ENCODE measurements at regions not wholly inside any gene's neighbourhood (a gene's known extent, or its start where the extent isn't known, plus 50 kb on each side); places are given as distances from the start of the nearest gene placed in this dataset.
A peak's percentile ranks its signal among the peaks of the same experiment; 100 is the strongest.

DNA sequence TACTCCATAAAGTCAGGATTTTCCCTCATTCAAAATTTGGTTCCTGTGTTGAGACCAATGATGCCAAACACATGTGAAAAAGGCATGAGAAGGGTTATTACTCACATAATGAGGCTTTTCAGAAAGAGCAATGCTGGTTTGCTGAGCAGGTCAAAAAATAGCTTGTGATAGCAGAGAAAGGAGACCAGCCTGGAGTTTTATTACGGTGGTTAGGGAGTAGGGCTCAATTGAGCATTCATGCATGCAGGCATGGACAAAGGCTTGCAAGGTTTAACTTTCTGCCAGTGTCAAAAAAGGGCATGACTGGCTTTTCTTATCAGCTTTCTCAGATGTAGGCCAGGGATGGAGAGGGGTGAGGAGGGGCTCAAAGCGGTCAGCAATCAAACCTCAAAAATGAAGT lies 628.3 kb downstream of the DNAH5 start:
- DNase-seq (ENCODE audit: low read depth) = peak; percentile 4
- TF ChIP-seq, protein P1, sequence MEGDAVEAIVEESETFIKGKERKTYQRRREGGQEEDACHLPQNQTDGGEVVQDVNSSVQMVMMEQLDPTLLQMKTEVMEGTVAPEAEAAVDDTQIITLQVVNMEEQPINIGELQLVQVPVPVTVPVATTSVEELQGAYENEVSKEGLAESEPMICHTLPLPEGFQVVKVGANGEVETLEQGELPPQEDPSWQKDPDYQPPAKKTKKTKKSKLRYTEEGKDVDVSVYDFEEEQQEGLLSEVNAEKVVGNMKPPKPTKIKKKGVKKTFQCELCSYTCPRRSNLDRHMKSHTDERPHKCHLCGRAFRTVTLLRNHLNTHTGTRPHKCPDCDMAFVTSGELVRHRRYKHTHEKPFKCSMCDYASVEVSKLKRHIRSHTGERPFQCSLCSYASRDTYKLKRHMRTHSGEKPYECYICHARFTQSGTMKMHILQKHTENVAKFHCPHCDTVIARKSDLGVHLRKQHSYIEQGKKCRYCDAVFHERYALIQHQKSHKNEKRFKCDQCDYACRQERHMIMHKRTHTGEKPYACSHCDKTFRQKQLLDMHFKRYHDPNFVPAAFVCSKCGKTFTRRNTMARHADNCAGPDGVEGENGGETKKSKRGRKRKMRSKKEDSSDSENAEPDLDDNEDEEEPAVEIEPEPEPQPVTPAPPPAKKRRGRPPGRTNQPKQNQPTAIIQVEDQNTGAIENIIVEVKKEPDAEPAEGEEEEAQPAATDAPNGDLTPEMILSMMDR (conservative IDR thresholded peaks at IDR 0.05; ENCODE audit: low read depth, low read length) = no peak
- H3K4me3 ChIP-seq (ENCODE audit: low read depth, low read length) = no peak overlapping the region

DNA sequence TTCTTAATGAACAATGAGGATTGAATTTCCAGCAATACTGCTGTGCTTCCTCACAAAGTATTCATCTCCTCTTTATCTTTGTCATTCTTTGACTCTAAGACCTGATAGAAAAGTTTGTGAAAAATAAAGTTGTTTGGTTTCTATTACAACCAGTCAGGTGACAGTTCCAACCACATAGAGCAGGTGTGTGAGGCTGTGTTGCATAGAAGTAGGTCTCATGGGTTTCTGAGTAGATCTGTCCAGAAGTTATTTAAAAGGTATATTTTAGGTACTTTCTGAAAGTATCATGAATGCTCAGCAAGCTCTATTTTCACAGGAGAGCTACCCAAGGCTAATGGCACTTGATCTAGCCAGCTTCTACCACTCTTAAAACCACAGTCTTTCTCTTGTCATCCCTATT lies 637.0 kb downstream of the DNAH5 start:
- TF ChIP-seq, protein P1 (conservative IDR thresholded peaks at IDR 0.05; ENCODE audit: low read depth, low read length) = no peak

DNA sequence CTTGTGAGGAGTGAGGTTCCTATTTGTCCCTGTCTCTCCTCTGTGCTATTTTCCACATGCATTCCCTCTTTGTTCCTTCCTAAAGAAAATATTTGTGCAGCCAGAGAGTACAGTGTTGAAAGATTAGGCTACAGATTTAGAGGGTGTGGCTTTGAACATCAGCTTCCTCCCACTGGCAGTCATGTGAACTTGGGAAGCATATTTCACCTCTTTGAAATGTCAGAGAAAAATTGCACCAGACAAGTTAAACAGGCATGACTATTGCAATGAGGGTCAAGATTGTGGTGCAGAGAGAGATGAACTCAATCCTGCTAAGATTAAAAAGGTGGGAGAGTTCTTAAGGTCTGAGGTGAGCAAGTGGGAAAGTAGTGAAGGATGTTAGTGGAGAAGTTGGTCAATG lies 641.0 kb downstream of the DNAH5 start:
- TF ChIP-seq, protein P1 (conservative IDR thresholded peaks at IDR 0.05; ENCODE audit: low read depth, low read length) = no peak
- DNase-seq (ENCODE audit: low read depth) = peak; percentile 1
- H3K4me3 ChIP-seq (ENCODE audit: low read depth, low read length) = no peak overlapping the region

More for the DNA sequence above, 637.0 kb downstream of the DNAH5 start:
- DNase-seq (ENCODE audit: low read depth) = no peak
- H3K4me3 ChIP-seq (ENCODE audit: low read depth, low read length) = no peak overlapping the region

DNA sequence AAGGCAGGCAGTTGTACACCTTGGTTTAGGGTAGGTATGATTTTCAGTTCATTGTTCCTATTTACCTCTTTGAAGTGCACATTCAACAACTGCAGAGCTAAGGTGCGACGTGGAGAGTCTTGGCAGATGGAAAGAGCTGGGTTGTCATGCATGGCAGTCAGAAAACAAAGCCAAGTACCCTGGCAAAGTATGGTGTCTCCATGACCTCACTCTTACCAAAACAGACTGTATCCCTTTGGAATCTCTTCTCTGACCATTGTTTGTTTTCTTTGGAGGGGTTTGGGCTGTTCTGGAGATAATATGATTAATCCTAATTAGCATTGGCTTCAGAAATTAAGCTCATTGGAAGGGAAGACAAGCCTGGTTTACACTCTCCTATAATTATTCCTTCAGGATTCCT lies 665.7 kb downstream of the DNAH5 start:
- DNase-seq (ENCODE audit: low read depth) = no peak
- TF ChIP-seq, protein P1 (conservative IDR thresholded peaks at IDR 0.05; ENCODE audit: low read depth, low read length) = no peak
- H3K4me3 ChIP-seq (ENCODE audit: low read depth, low read length) = no peak overlapping the region

DNA sequence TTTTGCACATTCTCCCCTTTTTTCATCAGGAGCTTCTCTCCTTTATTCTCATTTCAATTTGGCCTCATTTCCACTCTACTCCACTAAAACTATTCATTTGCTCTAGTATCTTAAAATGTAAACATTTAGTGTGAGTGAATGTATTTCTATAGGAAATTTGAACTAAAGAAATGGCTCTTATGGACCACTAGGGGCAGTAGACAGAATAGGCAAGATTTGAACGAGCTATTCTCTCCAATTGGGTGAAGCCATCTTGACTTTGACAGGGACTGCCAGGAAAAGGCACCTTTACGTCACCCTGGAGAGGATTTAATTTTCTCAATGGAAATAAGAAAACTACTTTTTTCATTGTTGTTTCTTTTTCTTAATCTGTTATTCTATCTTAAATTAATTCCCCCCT lies 666.3 kb downstream of the DNAH5 start:
- H3K4me3 ChIP-seq (ENCODE audit: low read depth, low read length) = no peak overlapping the region
- no peak for DNase-seq (ENCODE audit: low read depth)
- TF ChIP-seq, protein P1 (conservative IDR thresholded peaks at IDR 0.05; ENCODE audit: low read depth, low read length) = peak; percentile 30

DNA sequence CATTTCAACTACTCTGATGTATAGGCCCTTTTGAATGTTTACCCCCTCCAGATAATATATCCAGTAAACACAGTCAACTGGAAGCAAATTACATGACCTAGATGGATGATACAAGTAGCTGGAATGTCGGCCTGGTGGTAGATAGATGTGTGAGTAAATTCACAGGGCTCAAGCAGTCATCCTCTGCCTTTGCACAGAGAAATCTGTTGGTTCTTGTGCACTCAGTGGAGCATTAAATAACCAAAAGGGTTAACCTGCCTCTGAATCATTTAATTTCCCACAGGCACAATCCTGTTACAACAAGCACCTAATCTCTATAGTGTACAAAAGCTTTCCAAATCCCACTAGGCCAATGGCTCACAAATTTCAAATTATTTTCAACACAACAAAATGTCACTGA lies 668.3 kb downstream of the DNAH5 start:
- TF ChIP-seq, protein P1 (conservative IDR thresholded peaks at IDR 0.05; ENCODE audit: low read depth, low read length) = no peak
- peak; percentile 1 for DNase-seq (ENCODE audit: low read depth)
- H3K4me3 ChIP-seq (ENCODE audit: low read depth, low read length) = no peak overlapping the region

DNA sequence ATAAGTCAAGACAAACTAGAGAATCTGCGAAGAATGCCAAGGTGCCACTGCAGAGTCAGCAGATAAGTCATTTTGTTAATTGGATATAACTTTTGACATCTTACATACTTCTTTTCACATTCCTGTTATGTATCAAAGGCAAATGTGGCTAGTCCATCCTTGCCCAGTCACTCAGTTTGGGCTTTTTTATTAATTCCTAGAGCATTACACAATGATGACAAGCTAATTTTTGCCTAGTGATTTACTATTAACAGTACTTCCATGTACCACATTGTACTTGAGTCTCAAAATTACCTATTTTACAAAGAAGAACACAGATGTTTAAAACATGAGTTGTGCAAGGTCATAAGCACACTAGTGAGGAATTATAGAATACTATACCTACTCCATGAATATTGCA lies 680.8 kb downstream of the DNAH5 start:
- DNase-seq (ENCODE audit: low read depth) = no peak
- TF ChIP-seq, protein P1 (conservative IDR thresholded peaks at IDR 0.05; ENCODE audit: low read depth, low read length) = no peak
- no peak overlapping the region for H3K4me3 ChIP-seq (ENCODE audit: low read depth, low read length)
